HEK293 (cell line): ENCODE measurements at regions not wholly inside any gene's neighbourhood (a gene's known extent, or its start where the extent isn't known, plus 50 kb on each side); places are given as distances from the start of the nearest gene placed in this dataset.

Experiments used
- CTCF ChIP-seq: fragments of 450-650 bp; formaldehyde crosslinking; IDR thresholded peaks from 2 replicates; pipeline ENCODE4 v1.5.1; 2016; ENCODE audit warnings: missing biosample characterization, missing genetic modification characterization
- PRDM10 ChIP-seq: fragments of 450-650 bp; formaldehyde crosslinking; IDR thresholded peaks from 2 replicates; pipeline ENCODE4 v1.5.1; 2016; ENCODE audit warnings: missing biosample characterization, missing genetic modification characterization
- SETDB1 ChIP-seq: IDR thresholded peaks from one replicate; pipeline ENCODE4 v1.6.1; 2017; ENCODE audit warnings: mild to moderate bottlenecking, low read length, moderate library complexity, mixed read lengths; ENCODE audit not compliant: insufficient read length
- SP2 ChIP-seq: fragments of 450-650 bp; formaldehyde crosslinking; IDR thresholded peaks from 2 replicates; pipeline ENCODE4 v1.5.1; 2016; ENCODE audit warnings: missing biosample characterization, missing genetic modification characterization
- ZBTB11 ChIP-seq: fragments of 450-650 bp; formaldehyde crosslinking; conservative IDR thresholded peaks from 2 replicates; pipeline ENCODE4 v1.5.1; 2016; ENCODE audit warnings: low read depth, missing biosample characterization, missing genetic modification characterization
- ZNF10 ChIP-seq: fragments of 450-650 bp; formaldehyde crosslinking; IDR thresholded peaks from 2 replicates; pipeline ENCODE4 v1.5.1; 2017; ENCODE audit warnings: missing biosample characterization, missing genetic modification characterization
- ZNF114 ChIP-seq: fragments of 450-650 bp; formaldehyde crosslinking; IDR thresholded peaks from 2 replicates; pipeline ENCODE4 v1.5.0; 2017; ENCODE audit warnings: missing biosample characterization, missing genetic modification characterization
- ZNF157 ChIP-seq: fragments of 450-650 bp; formaldehyde crosslinking; IDR thresholded peaks from 2 replicates; pipeline ENCODE4 v1.5.1; 2016; ENCODE audit warnings: missing biosample characterization, missing genetic modification characterization
- ZNF18 ChIP-seq: fragments of 450-650 bp; formaldehyde crosslinking; IDR thresholded peaks from 2 replicates; pipeline ENCODE4 v1.5.1; 2016; ENCODE audit warnings: missing biosample characterization, missing genetic modification characterization
- ZNF24 ChIP-seq: fragments of 450-650 bp; formaldehyde crosslinking; IDR thresholded peaks from 2 replicates; pipeline ENCODE4 v1.5.1; 2016; ENCODE audit warnings: missing biosample characterization, missing genetic modification characterization
- ZNF580 ChIP-seq: fragments of 450-650 bp; formaldehyde crosslinking; IDR thresholded peaks from 2 replicates; pipeline ENCODE4 v1.5.1; 2016; ENCODE audit warnings: missing biosample characterization, missing genetic modification characterization
- ZNF792 ChIP-seq: fragments of 450-650 bp; formaldehyde crosslinking; IDR thresholded peaks from 2 replicates; pipeline ENCODE4 v1.5.1; 2016; ENCODE audit warnings: missing biosample characterization, missing genetic modification characterization

GRCh38 chr1:193524021-193524420 is 337.6 kb upstream of the B3GALT2 start:
- TF ChIP-seq ZNF18 (tag by site-specific recombination) (no peak), ZNF10 (no peak), PRDM10 (no peak), CTCF (tag by site-specific recombination) (no peak), ZBTB11 (tag by site-specific recombination) (no peak), SP2 (tag by site-specific recombination) (no peak), ZNF580 (no peak), ZNF157 (tag by site-specific recombination) (no peak), SETDB1 (no peak), ZNF114 (tag by site-specific recombination) (no peak), ZNF24 (tag by site-specific recombination) (no peak), ZNF792 (tag by site-specific recombination) (no peak)
